Inferior parietal cortex (tissue), 1 donor: ENCODE measurements at regions not wholly inside any gene's neighbourhood (a gene's known extent, or its start where the extent isn't known, plus 50 kb on each side); places are given as distances from the start of the nearest gene placed in this dataset.
"Not testable (repeated sequence)": the region's sequence is repeated elsewhere in the genome, so short reads cannot be mapped to it uniquely, and the experiment has no call there.

Source experiments
- DNase-seq: peaks from one replicate; pipeline ENCODE4 v3.0.0-alpha.2; 2016; ENCODE audit errors: extremely low spot score

- DNase-seq, result not testable (repeated sequence)
Observed at GRCh38 chr16:88164196-88165039, 213.2 kb downstream of the BANP start.

GRCh38 chr16:88165040-88165544 is 213.9 kb downstream of the BANP start:
- not testable (repeated sequence) for DNase-seq

GRCh38 chr16:88165683-88166082 is 214.4 kb downstream of the BANP start:
- DNase-seq, result not testable (repeated sequence)

- not testable (repeated sequence) for DNase-seq
Observed at GRCh38 chr16:88166209-88166773, 215.1 kb downstream of the BANP start.

- DNase-seq, result not testable (repeated sequence)
Observed at GRCh38 chr16:88167798-88168556, 214.8 kb upstream of the ZNF469 start.

- not testable (repeated sequence) for DNase-seq
Observed at GRCh38 chr16:88168557-88168949, 214.2 kb upstream of the ZNF469 start.

- DNase-seq, result not testable (repeated sequence)
Observed at GRCh38 chr16:88169136-88169830, 213.5 kb upstream of the ZNF469 start.

- DNase-seq, result not testable (repeated sequence)
Observed at GRCh38 chr16:88169831-88170165, 213.0 kb upstream of the ZNF469 start.

- DNase-seq, result no peak
Observed at GRCh38 chr16:88170528-88170991, 212.2 kb upstream of the ZNF469 start.

- not testable (repeated sequence) for DNase-seq
Observed at GRCh38 chr16:88171126-88171525, 211.6 kb upstream of the ZNF469 start.

- not testable (repeated sequence) for DNase-seq
Observed at GRCh38 chr16:88176184-88176583, 206.6 kb upstream of the ZNF469 start.

GRCh38 chr16:88176591-88177180 is 206.1 kb upstream of the ZNF469 start:
- not testable (repeated sequence) for DNase-seq

- DNase-seq, result not testable (repeated sequence)
Observed at GRCh38 chr16:88178251-88178650, 204.5 kb upstream of the ZNF469 start.

GRCh38 chr16:88178896-88179295 is 203.9 kb upstream of the ZNF469 start:
- DNase-seq, result not testable (repeated sequence)

GRCh38 chr16:88182967-88183881 is 199.5 kb upstream of the ZNF469 start:
- DNase-seq, result not testable (repeated sequence)

GRCh38 chr16:88184053-88184452 is 198.7 kb upstream of the ZNF469 start:
- not testable (repeated sequence) for DNase-seq

GRCh38 chr16:88184566-88185355 is 198.0 kb upstream of the ZNF469 start:
- DNase-seq, result not testable (repeated sequence)

- not testable (repeated sequence) for DNase-seq
Observed at GRCh38 chr16:88185406-88185805, 197.4 kb upstream of the ZNF469 start.
